LHCN-M2 (cell line): ENCODE measurements at regions not wholly inside any gene's neighbourhood (a gene's known extent, or its start where the extent isn't known, plus 50 kb on each side); places are given as distances from the start of the nearest gene placed in this dataset.
"Not testable (repeated sequence)": the region's sequence is repeated elsewhere in the genome, so short reads cannot be mapped to it uniquely, and the experiment has no call there.

Experiments used
- DNase-seq: peaks from one replicate; pipeline ENCODE4 v3.0.0-alpha.2; 2012; ENCODE audit warnings: low read depth

GRCh38 chrX:124181515-124181914, 150.9 kb upstream of the TEX13D start:
- DNase-seq = not testable (repeated sequence)

GRCh38 chrX:124190440-124190839, 142.0 kb upstream of the TEX13D start:
- DNase-seq = no peak

- peak; percentile 77 for DNase-seq
Measured at GRCh38 chrX:124194199-124194598, 138.3 kb upstream of the TEX13D start.

- DNase-seq = peak; percentile 59
Measured at GRCh38 chrX:124194901-124195300, 137.6 kb upstream of the TEX13D start.

GRCh38 chrX:124203311-124203710, 129.1 kb upstream of the TEX13D start:
- DNase-seq = no peak

- DNase-seq = peak; percentile 41
Measured at GRCh38 chrX:124208660-124209059, 123.8 kb upstream of the TEX13D start.

GRCh38 chrX:124209792-124210576, 122.5 kb upstream of the TEX13D start:
- DNase-seq = no peak

GRCh38 chrX:124211312-124211942, 121.0 kb upstream of the TEX13D start:
- peak; percentile 9 for DNase-seq

GRCh38 chrX:124212622-124213021, 119.8 kb upstream of the TEX13D start:
- DNase-seq = no peak

GRCh38 chrX:124215786-124216185, 116.7 kb upstream of the TEX13D start:
- DNase-seq = no peak

GRCh38 chrX:124216396-124217115, 115.9 kb upstream of the TEX13D start:
- no peak for DNase-seq

GRCh38 chrX:124217304-124218251, 114.9 kb upstream of the TEX13D start:
- no peak for DNase-seq

GRCh38 chrX:124223524-124223923, 108.9 kb upstream of the TEX13D start:
- DNase-seq = no peak

GRCh38 chrX:124224528-124224927, 107.9 kb upstream of the TEX13D start:
- DNase-seq = no peak

GRCh38 chrX:124226129-124226528, 106.3 kb upstream of the TEX13D start:
- no peak for DNase-seq

GRCh38 chrX:124228849-124229248, 103.6 kb upstream of the TEX13D start:
- DNase-seq = no peak

GRCh38 chrX:124229374-124229773, 103.1 kb upstream of the TEX13D start:
- no peak for DNase-seq

GRCh38 chrX:124230655-124231450, 101.6 kb upstream of the TEX13D start:
- DNase-seq = no peak

GRCh38 chrX:124231451-124231759, 101.1 kb upstream of the TEX13D start:
- no peak for DNase-seq

- no peak for DNase-seq
Measured at GRCh38 chrX:124232523-124233201, 99.8 kb upstream of the TEX13D start.
